Choroid plexus epithelial cell (primary cell): ENCODE measurements at regions not wholly inside any gene's neighbourhood (a gene's known extent, or its start where the extent isn't known, plus 50 kb on each side); places are given as distances from the start of the nearest gene placed in this dataset.
A peak's percentile ranks its signal among the peaks of the same experiment; 100 is the strongest.

Experiments used
- DNase-seq: peaks from one replicate; pipeline ENCODE4 v3.0.0-alpha.2; 2010; ENCODE audit warnings: low read depth
- H3K4me3 ChIP-seq: 2 replicates; pipeline ENCODE4 v1.5.1; 2011; ENCODE audit warnings: low read depth, mild to moderate bottlenecking, control low read depth, low read length, moderate library complexity
- CTCF ChIP-seq: conservative IDR thresholded peaks from 2 replicates; pipeline ENCODE4 v1.5.1; 2011; ENCODE audit warnings: low read depth, mild to moderate bottlenecking, control low read depth, inconsistent platforms, low read length, moderate library complexity

DNA sequence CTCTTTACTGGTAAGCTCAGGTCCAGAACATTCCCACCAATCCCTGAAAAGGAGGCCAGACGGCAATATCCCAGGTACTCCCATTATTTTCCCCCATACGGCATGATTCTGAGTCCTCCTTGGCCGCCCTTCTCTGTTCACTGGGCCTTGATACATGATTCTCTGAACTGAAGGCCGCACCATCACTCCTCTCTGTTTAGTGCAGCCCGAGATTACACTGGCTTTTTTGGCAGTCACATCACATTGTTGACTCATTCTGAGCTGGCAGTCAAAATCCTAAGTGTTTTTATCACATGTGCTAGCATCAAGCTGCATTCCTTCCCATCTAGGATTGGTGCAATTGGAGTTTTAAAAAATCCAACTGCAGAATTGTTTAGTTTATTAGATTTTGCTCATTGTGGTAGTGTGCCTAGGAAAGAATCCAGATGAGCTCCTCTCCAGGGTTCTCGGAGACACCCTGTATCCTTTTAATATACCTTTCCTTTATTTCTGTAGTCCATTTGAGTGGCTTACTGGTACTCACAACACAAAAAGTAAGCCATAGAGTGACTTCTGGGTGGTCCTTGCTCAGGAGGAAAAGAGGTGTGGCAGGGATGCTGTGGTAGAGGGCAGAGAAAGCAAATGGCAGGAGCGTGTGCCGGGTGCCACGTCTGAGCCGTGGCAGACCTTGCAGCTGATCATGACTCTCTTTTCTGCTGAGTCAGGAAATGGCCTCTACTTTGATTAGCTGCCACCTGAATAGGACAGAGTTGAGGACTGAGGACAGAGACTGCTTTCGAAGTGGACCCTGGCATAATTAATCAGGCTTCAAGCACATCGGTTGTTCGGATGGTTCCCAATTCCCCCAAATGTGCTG is 121.1 kb upstream of the IL12B start:
- no peak for TF ChIP-seq CTCF
- DNase-seq: peak; percentile 96
- no peak overlapping the region for H3K4me3 ChIP-seq

GRCh38 chr5:159452480-159453167 is 122.3 kb upstream of the IL12B start:
- no peak for DNase-seq
- no peak overlapping the region for H3K4me3 ChIP-seq
- TF ChIP-seq CTCF: no peak

- H3K4me3 ChIP-seq: no peak overlapping the region
- TF ChIP-seq CTCF: no peak
- no peak for DNase-seq
Measured at GRCh38 chr5:159453209-159453608, 122.9 kb upstream of the IL12B start.

- no peak for TF ChIP-seq CTCF
- H3K4me3 ChIP-seq: no peak overlapping the region
- DNase-seq: no peak
Measured at GRCh38 chr5:159456261-159456660, 126.0 kb upstream of the IL12B start.

DNA sequence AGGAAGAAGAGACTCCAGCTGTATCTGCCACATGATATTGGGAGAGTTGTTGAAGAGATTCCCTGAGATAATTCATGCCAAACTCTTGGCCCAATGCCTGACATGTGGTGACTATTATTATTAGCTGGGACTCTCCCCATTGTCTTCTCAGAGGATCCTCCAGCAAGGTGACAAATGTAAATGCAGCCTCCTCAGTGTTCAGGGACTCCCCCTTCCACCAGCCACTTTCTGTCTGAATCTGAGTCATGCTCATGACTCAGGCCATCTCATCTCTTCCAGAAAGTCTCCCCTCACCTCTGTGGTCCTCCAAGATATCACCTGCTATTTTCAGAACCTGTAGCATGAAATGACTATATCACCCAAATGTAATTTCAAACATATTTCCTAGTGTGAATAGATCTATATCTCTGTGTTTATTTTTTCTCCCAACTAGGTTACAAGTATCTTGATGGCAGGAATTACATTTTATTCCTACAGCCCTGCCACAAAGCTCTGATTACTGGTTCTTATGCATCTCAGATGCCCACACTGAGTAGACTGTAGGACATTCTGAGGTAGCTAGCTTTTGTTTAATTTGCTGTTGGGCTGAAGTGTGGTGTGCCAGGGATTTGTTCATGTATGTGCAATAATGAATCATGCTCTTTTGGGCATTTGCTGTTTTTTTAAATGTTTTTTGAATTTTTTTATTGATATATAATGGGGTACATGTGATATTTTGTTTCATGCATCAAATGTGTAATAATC is 126.6 kb upstream of the IL12B start:
- H3K4me3 ChIP-seq: no peak overlapping the region
- no peak for TF ChIP-seq CTCF
- DNase-seq: no peak

DNA sequence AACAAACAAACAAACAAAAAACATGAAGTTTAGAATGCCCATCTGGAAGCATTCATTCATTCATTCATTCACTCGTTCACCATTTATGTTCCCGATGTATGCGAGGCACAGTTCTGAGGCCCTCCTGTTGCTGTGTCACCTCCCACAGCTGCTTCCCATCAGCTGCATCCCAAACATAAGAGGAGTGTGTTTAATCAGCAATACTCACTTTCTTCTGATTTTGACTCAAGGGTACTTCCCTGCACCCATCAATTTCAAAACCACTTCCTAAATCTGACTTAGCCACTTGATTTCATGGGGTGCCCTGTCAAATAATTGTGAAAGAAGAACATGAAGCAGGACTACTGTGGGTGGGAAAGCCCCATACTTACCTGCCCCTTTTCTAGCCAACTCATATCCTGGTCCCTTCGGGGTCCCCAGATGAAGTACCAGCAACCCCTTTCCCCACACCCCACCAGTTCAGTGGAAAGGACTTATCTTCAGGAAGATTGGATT is 128.0 kb upstream of the IL12B start:
- no peak for DNase-seq
- TF ChIP-seq CTCF: no peak
- H3K4me3 ChIP-seq: no peak overlapping the region
